ENCODE measurements at regions not wholly inside any gene's neighbourhood (a gene's known extent, or its start where the extent isn't known, plus 50 kb on each side); places are given as distances from the start of the nearest gene placed in this dataset.

GRCh38 chr1:198858033-198858432 is 219.2 kb downstream of the PTPRC start:
- H3K4me3 ChIP-seq (replicated peaks in 1 of 3; ENCODE audit: insufficient read depth in 1 of 3, low read depth in 2 of 3, low read length in 3 of 3): no peak overlapping the region
- no peaks in the 10 kb centered on the region for H3K27me3 ChIP-seq (ENCODE audit: control insufficient read depth in 1 of 2, insufficient read depth in 2 of 2, low read length in 2 of 2)
- WGBS (ENCODE audit: low lambda C conversion rate): 51% methylated on average over 2 of the region's 2 CpGs
- BruUV-seq (replicated peaks): no TSS peak
- no peaks in the 10 kb centered on the region for H4K20me1 ChIP-seq (ENCODE audit: insufficient read depth, low read length)
- ChIA-PET POLR2A (no interaction called here), CTCF (ENCODE audit: low intra/inter-chr PET ratio, low total read pairs) (no interaction called here)
- no peak for FAIRE-seq
- no peak overlapping the region for H3K4me2 ChIP-seq (ENCODE audit: low read depth, low read length)
- TF ChIP-seq CSRNP1 (CRISPR knock-in tag; IDR thresholded peaks at IDR 0.05) (no peak), PBX2 (CRISPR knock-in tag; IDR thresholded peaks at IDR 0.05) (no peak), TFE3 (CRISPR knock-in tag; IDR thresholded peaks at IDR 0.05) (no peak), RELA (CRISPR knock-in tag; IDR thresholded peaks at IDR 0.05) (no peak), ZNF615 (CRISPR knock-in tag; IDR thresholded peaks at IDR 0.05; ENCODE audit: borderline replicate concordance) (no peak), MAX (IDR thresholded peaks at IDR 0.05) (no peak), ZNF329 (CRISPR knock-in tag; IDR thresholded peaks at IDR 0.05; ENCODE audit: low read depth) (no peak), MBNL3 (CRISPR knock-in tag; conservative IDR thresholded peaks at IDR 0.05) (no peak), EEA1 (CRISPR knock-in tag; IDR thresholded peaks at IDR 0.05; ENCODE audit: borderline replicate concordance) (no peak), ZNF382 (CRISPR knock-in tag; IDR thresholded peaks at IDR 0.05; ENCODE audit: borderline replicate concordance) (no peak), CHCHD3 (CRISPR knock-in tag; IDR thresholded peaks at IDR 0.05) (no peak), GPN1 (CRISPR knock-in tag; IDR thresholded peaks at IDR 0.05; ENCODE audit: borderline replicate concordance) (no peak), IRF2 (CRISPR knock-in tag; IDR thresholded peaks at IDR 0.05) (no peak), ZBTB7A (CRISPR knock-in tag; IDR thresholded peaks at IDR 0.05) (no peak), EZH2 (conservative IDR thresholded peaks at IDR 0.05; ENCODE audit: low read depth, low read length) (no peak), ZSCAN22 (CRISPR knock-in tag; IDR thresholded peaks at IDR 0.05) (no peak), ZNF776 (CRISPR knock-in tag; IDR thresholded peaks at IDR 0.05) (no peak)
- in situ Hi-C loops (cut with HindIII; ENCODE audit: extremely low pct_ligation_motif_present, low pct_unique_long_range_greater_than_20kb) (no loop called here), intact Hi-C loops (cut with micrococcal nuclease; ENCODE audit: unreplicated experiment) (no loop called here)
- H3K9ac ChIP-seq (ENCODE audit: insufficient read depth, low read depth, low read length): no peak overlapping the region
- no peaks in the 10 kb centered on the region for H3K79me2 ChIP-seq (ENCODE audit: insufficient read depth, low read length)
- H3K36me3 ChIP-seq (replicated peaks in 1 of 2; ENCODE audit: control insufficient read depth in 1 of 2, insufficient read depth in 2 of 2, low read length in 2 of 2): no peaks in the 10 kb centered on the region
- H3K9me3 ChIP-seq (ENCODE audit: low read length): no peaks in the 10 kb centered on the region; the same call in 1 of the 2 replicates
- H2AFZ ChIP-seq (ENCODE audit: low read length): no peak overlapping the region
- no peak overlapping the region for H3K27ac ChIP-seq (ENCODE audit: extremely low read length, insufficient read depth, low read length)
- H3K4me1 ChIP-seq (ENCODE audit: insufficient read depth, low read length): no peaks in the 10 kb centered on the region
- ATAC-seq: no peak
- DNase-seq (ENCODE audit: low spot score): no peak
